ENCODE measurements at regions not wholly inside any gene's neighbourhood (a gene's known extent, or its start where the extent isn't known, plus 50 kb on each side); places are given as distances from the start of the nearest gene placed in this dataset.

DNA sequence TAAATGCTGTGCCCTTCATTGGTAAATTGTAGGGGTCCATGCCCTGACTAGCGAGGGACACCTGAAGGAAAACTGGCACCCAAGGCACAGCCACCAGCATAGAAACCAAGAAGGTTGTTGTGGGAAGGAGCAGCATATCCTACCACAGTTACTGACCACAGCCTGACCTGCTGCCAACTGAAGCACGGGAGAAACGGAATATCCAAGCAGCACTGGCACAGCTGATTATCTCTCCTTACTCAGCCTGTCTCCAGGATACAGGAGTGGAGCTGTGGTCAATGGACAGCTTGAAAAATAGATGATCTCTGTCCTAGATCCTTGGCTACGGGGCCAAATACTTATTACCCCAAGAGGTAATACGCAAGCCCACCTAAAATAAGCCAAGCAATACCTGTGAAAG, 164.5 kb downstream of the ATPSCKMT start:
- ChIA-PET POLR2A (no interaction called here), CTCF (ENCODE audit: low intra/inter-chr PET ratio, low total read pairs) (no interaction called here)
- no peaks in the 10 kb centered on the region for H3K4me1 ChIP-seq (ENCODE audit: insufficient read depth, low read length)
- no peaks in the 10 kb centered on the region for H3K79me2 ChIP-seq (ENCODE audit: insufficient read depth, low read length)
- intact Hi-C loops (cut with micrococcal nuclease; ENCODE audit: unreplicated experiment) = no loop called here
- ATAC-seq (no peak), FAIRE-seq (no peak), DNase-seq (ENCODE audit: low spot score) (no peak)
- in situ Hi-C loops (cut with HindIII; ENCODE audit: extremely low pct_ligation_motif_present, low pct_unique_long_range_greater_than_20kb) = no loop called here
- no peaks in the 10 kb centered on the region for H3K27me3 ChIP-seq (ENCODE audit: control insufficient read depth in 1 of 2, insufficient read depth in 2 of 2, low read length in 2 of 2)
- H3K4me2 ChIP-seq (ENCODE audit: low read depth, low read length) = no peak overlapping the region
- 12% methylated on average over 5 of the region's 5 CpGs for WGBS (ENCODE audit: low lambda C conversion rate)
- H3K36me3 ChIP-seq (replicated peaks in 1 of 2; ENCODE audit: control insufficient read depth in 1 of 2, insufficient read depth in 2 of 2, low read length in 2 of 2) = no peaks in the 10 kb centered on the region
- H3K4me3 ChIP-seq (replicated peaks in 1 of 3; ENCODE audit: insufficient read depth in 1 of 3, low read depth in 2 of 3, low read length in 3 of 3) = no peak overlapping the region
- no peaks in the 10 kb centered on the region for H4K20me1 ChIP-seq (ENCODE audit: insufficient read depth, low read length)
- H3K9me3 ChIP-seq (ENCODE audit: low read length) = no peaks in the 10 kb centered on the region
- no peak for TF ChIP-seq NR2F1 (CRISPR knock-in tag; IDR thresholded peaks at IDR 0.05)
- no peak for TF ChIP-seq ZNF605 (CRISPR knock-in tag; IDR thresholded peaks at IDR 0.05)
- no peak for TF ChIP-seq SNAI1 (CRISPR knock-in tag; IDR thresholded peaks at IDR 0.05; ENCODE audit: borderline replicate concordance)
- no peak for TF ChIP-seq FOXA3 (CRISPR knock-in tag; IDR thresholded peaks at IDR 0.05)
- TF ChIP-seq, protein P1, sequence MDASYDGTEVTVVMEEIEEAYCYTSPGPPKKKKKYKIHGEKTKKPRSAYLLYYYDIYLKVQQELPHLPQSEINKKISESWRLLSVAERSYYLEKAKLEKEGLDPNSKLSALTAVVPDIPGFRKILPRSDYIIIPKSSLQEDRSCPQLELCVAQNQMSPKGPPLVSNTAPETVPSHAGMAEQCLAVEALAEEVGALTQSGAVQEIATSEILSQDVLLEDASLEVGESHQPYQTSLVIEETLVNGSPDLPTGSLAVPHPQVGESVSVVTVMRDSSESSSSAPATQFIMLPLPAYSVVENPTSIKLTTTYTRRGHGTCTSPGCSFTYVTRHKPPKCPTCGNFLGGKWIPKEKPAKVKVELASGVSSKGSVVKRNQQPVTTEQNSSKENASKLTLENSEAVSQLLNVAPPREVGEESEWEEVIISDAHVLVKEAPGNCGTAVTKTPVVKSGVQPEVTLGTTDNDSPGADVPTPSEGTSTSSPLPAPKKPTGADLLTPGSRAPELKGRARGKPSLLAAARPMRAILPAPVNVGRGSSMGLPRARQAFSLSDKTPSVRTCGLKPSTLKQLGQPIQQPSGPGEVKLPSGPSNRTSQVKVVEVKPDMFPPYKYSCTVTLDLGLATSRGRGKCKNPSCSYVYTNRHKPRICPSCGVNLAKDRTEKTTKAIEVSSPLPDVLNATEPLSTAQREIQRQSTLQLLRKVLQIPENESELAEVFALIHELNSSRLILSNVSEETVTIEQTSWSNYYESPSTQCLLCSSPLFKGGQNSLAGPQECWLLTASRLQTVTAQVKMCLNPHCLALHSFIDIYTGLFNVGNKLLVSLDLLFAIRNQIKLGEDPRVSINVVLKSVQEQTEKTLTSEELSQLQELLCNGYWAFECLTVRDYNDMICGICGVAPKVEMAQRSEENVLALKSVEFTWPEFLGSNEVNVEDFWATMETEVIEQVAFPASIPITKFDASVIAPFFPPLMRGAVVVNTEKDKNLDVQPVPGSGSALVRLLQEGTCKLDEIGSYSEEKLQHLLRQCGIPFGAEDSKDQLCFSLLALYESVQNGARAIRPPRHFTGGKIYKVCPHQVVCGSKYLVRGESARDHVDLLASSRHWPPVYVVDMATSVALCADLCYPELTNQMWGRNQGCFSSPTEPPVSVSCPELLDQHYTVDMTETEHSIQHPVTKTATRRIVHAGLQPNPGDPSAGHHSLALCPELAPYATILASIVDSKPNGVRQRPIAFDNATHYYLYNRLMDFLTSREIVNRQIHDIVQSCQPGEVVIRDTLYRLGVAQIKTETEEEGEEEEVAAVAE (CRISPR knock-in tag; IDR thresholded peaks at IDR 0.05; ENCODE audit: borderline replicate concordance) = no peak
- no peak for TF ChIP-seq PPARG (CRISPR knock-in tag; conservative IDR thresholded peaks at IDR 0.05)
- no peak for TF ChIP-seq KLF12 (CRISPR knock-in tag; IDR thresholded peaks at IDR 0.05; ENCODE audit: borderline replicate concordance)
- TF ChIP-seq ZNF557 (CRISPR knock-in tag; IDR thresholded peaks at IDR 0.05) = no peak
- no peak for TF ChIP-seq MEIS2 (CRISPR knock-in tag; IDR thresholded peaks at IDR 0.05)
- TF ChIP-seq, protein P2, sequence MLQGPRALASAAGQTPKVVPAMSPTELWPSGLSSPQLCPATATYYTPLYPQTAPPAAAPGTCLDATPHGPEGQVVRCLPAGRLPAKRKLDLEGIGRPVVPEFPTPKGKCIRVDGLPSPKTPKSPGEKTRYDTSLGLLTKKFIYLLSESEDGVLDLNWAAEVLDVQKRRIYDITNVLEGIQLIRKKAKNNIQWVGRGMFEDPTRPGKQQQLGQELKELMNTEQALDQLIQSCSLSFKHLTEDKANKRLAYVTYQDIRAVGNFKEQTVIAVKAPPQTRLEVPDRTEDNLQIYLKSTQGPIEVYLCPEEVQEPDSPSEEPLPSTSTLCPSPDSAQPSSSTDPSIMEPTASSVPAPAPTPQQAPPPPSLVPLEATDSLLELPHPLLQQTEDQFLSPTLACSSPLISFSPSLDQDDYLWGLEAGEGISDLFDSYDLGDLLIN (CRISPR knock-in tag; IDR thresholded peaks at IDR 0.05; ENCODE audit: borderline replicate concordance) = no peak
- TF ChIP-seq, protein P3, sequence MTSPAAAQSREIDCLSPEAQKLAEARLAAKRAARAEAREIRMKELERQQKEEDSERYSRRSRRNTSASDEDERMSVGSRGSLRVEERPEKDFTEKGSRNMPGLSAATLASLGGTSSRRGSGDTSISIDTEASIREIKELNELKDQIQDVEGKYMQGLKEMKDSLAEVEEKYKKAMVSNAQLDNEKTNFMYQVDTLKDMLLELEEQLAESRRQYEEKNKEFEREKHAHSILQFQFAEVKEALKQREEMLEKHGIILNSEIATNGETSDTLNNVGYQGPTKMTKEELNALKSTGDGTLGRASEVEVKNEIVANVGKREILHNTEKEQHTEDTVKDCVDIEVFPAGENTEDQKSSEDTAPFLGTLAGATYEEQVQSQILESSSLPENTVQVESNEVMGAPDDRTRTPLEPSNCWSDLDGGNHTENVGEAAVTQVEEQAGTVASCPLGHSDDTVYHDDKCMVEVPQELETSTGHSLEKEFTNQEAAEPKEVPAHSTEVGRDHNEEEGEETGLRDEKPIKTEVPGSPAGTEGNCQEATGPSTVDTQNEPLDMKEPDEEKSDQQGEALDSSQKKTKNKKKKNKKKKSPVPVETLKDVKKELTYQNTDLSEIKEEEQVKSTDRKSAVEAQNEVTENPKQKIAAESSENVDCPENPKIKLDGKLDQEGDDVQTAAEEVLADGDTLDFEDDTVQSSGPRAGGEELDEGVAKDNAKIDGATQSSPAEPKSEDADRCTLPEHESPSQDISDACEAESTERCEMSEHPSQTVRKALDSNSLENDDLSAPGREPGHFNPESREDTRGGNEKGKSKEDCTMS (CRISPR knock-in tag; conservative IDR thresholded peaks at IDR 0.05) = no peak
- no peak for TF ChIP-seq ZNF367 (CRISPR knock-in tag; IDR thresholded peaks at IDR 0.05; ENCODE audit: borderline replicate concordance)
- no peak for TF ChIP-seq ZNF644 (CRISPR knock-in tag; IDR thresholded peaks at IDR 0.05; ENCODE audit: low read depth)
- H2AFZ ChIP-seq (ENCODE audit: low read length) = no peak overlapping the region
- no TSS peak for BruUV-seq (replicated peaks)
- no peak overlapping the region for H3K27ac ChIP-seq (ENCODE audit: extremely low read length, insufficient read depth, low read length)
- H3K9ac ChIP-seq (ENCODE audit: insufficient read depth, low read depth, low read length) = no peak overlapping the region
